Left cardiac atrium (tissue), 4 donors: ENCODE measurements at regions not wholly inside any gene's neighbourhood (a gene's known extent, or its start where the extent isn't known, plus 50 kb on each side); places are given as distances from the start of the nearest gene placed in this dataset.

Experiments
- ATAC-seq, 2 donors: fragments of 200-7000 bp; cut with Tn5 transposase; one replicate each; pipeline ENCODE4 v1.9.1; 2020; ENCODE audit warnings: mild to moderate bottlenecking in 2 of 2, moderate library complexity in 2 of 2
- DNase-seq: peaks from one replicate; pipeline ENCODE4 v3.0.0-alpha.2; 2020
- intact Hi-C, 2 donors: fragments of 100-400 bp; cut with DNase I; formaldehyde crosslinking; loops; one replicate each; pipeline versions ENCODE4 v1.14.1 to v1.15.1; 2022 to 2023
- donor health status: DM: no; HTN: yes; CAD: no.
- donor health status: DM: no; HTN: yes; CAD: no; lungs with severe emphysema.
- donor health status: DM: yes; HTN: yes; CAD: no.
- donor health status: Dilated cardiomyopathy.

- DNase-seq: no peak
- intact Hi-C loops: no loop called here
- ATAC-seq: no peak
Observed at GRCh38 chr17:77685881-77686486, 272.5 kb upstream of the TNRC6C start.

- intact Hi-C loops: no loop called here
- ATAC-seq (no peak), DNase-seq (no peak)
Observed at GRCh38 chr17:77686903-77687302, 271.6 kb upstream of the TNRC6C start.

- ATAC-seq (no peak), DNase-seq (no peak)
- intact Hi-C loops: no loop called here
Observed at GRCh38 chr17:77687417-77687816, 271.1 kb upstream of the TNRC6C start.

- no peak for ATAC-seq
- intact Hi-C loops: no loop called here
- no peak for DNase-seq
Observed at GRCh38 chr17:77687921-77688320, 270.6 kb upstream of the TNRC6C start.

GRCh38 chr17:77688369-77688768, 270.1 kb upstream of the TNRC6C start:
- DNase-seq: no peak
- intact Hi-C loops: no loop called here
- ATAC-seq: no peak

GRCh38 chr17:77690271-77691161, 268.0 kb upstream of the TNRC6C start:
- intact Hi-C loops: loop anchor here in 1 of 2 donors (10.0 kb wide), 1 partner anchor 86 kb away; no protein-coding TSS in a partner anchor
- DNase-seq (no peak), ATAC-seq (peak; percentile 28 to 45)

- intact Hi-C loops: loop anchor here in 1 of 2 donors (10.0 kb wide), 1 partner anchor 87 kb away; no protein-coding TSS in a partner anchor
- DNase-seq: no peak
- ATAC-seq: no peak
Observed at GRCh38 chr17:77691216-77692085, 267.1 kb upstream of the TNRC6C start.

GRCh38 chr17:77692571-77693161, 265.8 kb upstream of the TNRC6C start:
- intact Hi-C loops: loop anchor here in 1 of 2 donors (10.0 kb wide), 1 partner anchor 88 kb away; no protein-coding TSS in a partner anchor
- ATAC-seq (peak in 1 of 2 donors; percentile 42), DNase-seq (no peak)

- DNase-seq: no peak
- ATAC-seq: peak in 1 of 2 donors; percentile 29
- intact Hi-C loops: loop anchor here in 1 of 2 donors (10.0 kb wide), 1 partner anchor 88 kb away; no protein-coding TSS in a partner anchor
Observed at GRCh38 chr17:77693301-77693700, 265.2 kb upstream of the TNRC6C start.

GRCh38 chr17:77693776-77694175, 264.7 kb upstream of the TNRC6C start:
- intact Hi-C loops: loop anchor here in 1 of 2 donors (10.0 kb wide), 1 partner anchor 89 kb away; no protein-coding TSS in a partner anchor
- no peak for DNase-seq
- ATAC-seq: no peak

GRCh38 chr17:77694391-77695363, 263.8 kb upstream of the TNRC6C start:
- no peak for DNase-seq
- ATAC-seq: no peak
- intact Hi-C loops: loop anchor here in 1 of 2 donors (10.0 kb wide), 1 partner anchor 90 kb away; no protein-coding TSS in a partner anchor

- DNase-seq (no peak), ATAC-seq (no peak)
- intact Hi-C loops: loop anchor here in 1 of 2 donors (10.0 kb wide), 1 partner anchor 91 kb away; no protein-coding TSS in a partner anchor
Observed at GRCh38 chr17:77695386-77695785, 263.1 kb upstream of the TNRC6C start.

GRCh38 chr17:77696151-77696720, 262.3 kb upstream of the TNRC6C start:
- DNase-seq (no peak), ATAC-seq (no peak)
- intact Hi-C loops: loop anchor here in 1 of 2 donors (10.0 kb wide), 1 partner anchor 91 kb away; no protein-coding TSS in a partner anchor

- no peak for DNase-seq
- intact Hi-C loops: loop anchor here in 1 of 2 donors (10.0 kb wide), 1 partner anchor 92 kb away; no protein-coding TSS in a partner anchor
- ATAC-seq: peak; percentile 13 to 23
Observed at GRCh38 chr17:77696721-77697460, 261.6 kb upstream of the TNRC6C start.

GRCh38 chr17:77697480-77698400, 260.8 kb upstream of the TNRC6C start:
- intact Hi-C loops: loop anchor here in 1 of 2 donors (10.0 kb wide), 1 partner anchor 93 kb away; no protein-coding TSS in a partner anchor
- no peak for DNase-seq
- ATAC-seq: no peak
